HG02588 (cell line): ENCODE measurements at regions not wholly inside any gene's neighbourhood (a gene's known extent, or its start where the extent isn't known, plus 50 kb on each side); places are given as distances from the start of the nearest gene placed in this dataset.

Source experiments
- ATAC-seq: cut with Tn5 transposase; IDR thresholded peaks from one replicate; pipeline ENCODE4 v1.9.1; 2021; ENCODE audit warnings: mild to moderate bottlenecking, moderate library complexity; ENCODE audit not compliant: unreplicated experiment

GRCh38 chr2:16303761-16304160 is 361.9 kb downstream of the CYRIA start:
- ATAC-seq: no peak

GRCh38 chr2:16303273-16303577 is 362.4 kb downstream of the CYRIA start:
- ATAC-seq: no peak

- no peak for ATAC-seq
Measured at GRCh38 chr2:16302431-16303272, 362.3 kb downstream of the MYCN start.

- ATAC-seq: no peak
Measured at GRCh38 chr2:16301961-16302360, 361.6 kb downstream of the MYCN start.

GRCh38 chr2:16298866-16299265 is 358.5 kb downstream of the MYCN start:
- no peak for ATAC-seq

GRCh38 chr2:16296331-16297250 is 356.2 kb downstream of the MYCN start:
- ATAC-seq: no peak

GRCh38 chr2:16296038-16296290 is 355.6 kb downstream of the MYCN start:
- ATAC-seq: no peak

GRCh38 chr2:16294791-16295190 is 354.4 kb downstream of the MYCN start:
- no peak for ATAC-seq

DNA sequence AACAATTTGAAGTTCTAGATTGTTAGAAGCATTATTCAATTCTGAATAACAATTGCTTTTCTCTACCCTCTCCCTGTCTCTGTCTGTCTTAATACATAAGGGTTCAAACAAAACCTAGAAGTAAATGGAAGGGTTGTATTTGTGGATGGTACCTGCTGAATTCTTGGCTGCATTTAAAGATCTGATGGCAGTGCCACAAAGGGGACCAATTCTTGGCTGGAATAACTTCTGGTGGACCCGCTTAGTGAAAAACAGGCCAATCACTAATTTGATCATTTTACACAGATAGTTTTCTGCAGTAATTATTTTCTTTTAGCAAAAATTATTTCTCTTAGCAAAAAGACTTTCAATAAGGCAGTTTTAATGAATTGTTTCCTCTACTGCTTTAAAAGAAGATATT is 353.5 kb downstream of the MYCN start:
- ATAC-seq: no peak

- ATAC-seq: no peak
Measured at GRCh38 chr2:16293398-16293797, 353.0 kb downstream of the MYCN start.

DNA sequence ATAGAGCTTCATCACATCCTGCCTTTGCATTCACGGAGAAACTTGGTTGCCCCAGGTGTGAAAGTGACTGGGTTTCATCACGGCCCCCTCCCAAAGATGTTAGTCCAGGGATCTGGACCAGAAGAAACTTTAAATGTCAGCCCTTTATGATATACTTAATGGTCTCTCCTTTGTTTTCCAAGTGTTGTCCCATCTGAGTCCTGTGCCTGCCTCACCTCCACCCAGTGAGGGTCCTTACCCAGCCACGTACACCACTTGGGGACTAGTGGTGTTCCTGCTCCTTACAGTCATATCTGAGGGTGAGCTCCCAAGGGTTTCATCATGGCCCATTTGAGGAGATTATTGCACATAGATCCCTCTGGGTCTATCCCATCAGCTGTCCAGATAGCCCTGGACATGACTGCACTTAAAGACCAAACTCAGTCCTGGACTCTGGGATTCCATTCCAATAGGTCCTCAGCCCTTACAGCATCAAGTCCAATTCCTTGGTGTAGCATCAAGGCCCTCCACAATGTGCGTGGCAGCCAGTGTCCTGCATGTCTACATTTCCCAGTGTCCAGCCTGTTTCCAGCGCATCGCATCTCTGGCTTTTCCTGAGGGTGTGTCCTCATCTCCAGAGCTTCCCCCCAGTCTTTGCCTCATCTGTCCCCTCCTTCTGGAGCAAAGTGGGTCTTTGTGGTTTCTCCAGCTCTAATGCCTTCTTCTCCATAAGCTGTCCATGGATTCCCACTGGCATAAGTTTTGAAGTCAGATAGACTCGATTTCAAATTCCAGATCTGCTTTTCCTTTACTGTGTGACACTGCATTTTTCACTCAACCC is 351.6 kb downstream of the MYCN start:
- no peak for ATAC-seq

DNA sequence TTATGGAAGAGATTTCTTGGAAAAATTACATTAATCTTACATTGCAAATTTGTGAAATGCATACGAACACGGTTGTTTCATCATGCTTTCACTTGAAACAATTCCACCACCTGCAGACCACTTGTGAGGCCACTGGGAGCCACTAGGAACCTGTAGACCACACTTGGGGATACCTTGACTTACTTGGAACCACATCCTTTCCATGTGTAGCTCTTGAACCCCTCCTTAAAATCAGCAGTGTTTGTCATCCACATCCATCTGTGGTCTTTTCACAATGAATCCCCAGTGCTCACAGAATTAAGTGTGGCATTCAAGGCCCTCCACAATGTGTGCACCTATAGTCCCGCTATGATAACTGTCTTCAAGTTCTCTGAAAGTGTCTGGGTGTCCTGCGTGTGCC is 350.9 kb downstream of the MYCN start:
- no peak for ATAC-seq

DNA sequence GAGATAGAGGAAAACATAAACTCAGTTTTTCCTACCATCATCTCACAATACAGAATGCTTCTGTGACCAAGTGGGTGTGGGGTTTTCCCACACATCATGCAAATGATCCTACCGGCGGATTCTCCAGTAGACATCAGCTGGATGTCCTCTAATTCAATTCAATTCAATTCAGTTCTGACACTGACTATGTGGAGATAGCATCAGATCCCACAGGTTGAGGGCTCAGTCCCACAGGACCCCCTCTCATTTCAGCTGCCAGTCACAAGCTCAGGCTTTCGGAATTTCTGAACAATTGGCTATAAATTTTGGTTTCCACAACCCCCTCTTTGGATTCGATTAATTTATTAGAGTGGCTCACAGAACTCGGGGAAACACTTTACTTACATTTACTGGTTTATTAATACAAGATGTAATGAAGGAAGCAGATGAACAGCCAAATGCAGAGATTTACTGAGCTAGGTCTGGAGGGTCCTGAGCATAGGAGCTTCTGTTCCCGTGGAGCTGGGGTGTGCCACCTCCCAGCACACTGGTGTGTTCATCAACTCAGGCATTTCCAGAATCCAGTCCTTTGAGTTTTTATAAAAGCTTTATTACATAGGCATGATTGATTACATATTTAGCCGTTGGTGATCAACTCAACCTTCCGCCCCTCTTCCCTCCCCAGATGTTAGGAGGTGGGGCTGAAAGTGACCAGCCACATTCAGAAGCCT is 350.1 kb downstream of the MYCN start:
- ATAC-seq: no peak

DNA sequence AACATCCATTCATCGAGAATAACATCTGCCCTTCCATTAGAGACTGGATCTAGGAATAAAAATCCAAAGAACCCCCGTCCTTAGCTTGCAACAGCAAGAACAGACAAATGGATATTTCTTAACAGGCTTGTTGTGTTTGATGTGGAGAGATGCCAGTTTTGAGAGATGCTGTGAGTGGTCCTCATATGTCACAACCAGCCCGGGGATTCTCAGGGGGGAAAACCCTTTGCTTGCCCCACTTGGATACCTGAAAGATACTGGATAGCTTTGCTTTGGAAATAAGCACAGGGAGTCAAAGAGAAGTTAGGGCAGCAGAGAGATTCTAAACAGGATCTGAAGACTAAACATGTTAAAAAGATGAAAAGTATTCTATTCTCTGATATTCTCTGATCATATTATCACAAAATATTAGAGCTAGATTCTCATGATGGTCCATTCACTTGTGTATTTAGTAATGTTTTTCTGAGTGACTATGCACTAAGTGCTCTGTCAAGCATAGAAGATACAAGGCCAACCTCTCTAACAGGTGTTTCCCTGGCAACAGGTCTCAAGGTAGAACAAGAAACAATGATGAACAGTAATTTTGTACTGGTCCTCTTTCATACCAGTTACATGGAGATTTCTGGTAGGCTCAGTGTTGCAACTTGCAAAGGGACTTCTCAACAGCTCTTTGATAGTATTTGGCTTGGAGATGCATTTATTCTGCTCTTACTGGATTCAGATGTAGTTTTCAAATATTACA is 348.2 kb downstream of the MYCN start:
- no peak for ATAC-seq

DNA sequence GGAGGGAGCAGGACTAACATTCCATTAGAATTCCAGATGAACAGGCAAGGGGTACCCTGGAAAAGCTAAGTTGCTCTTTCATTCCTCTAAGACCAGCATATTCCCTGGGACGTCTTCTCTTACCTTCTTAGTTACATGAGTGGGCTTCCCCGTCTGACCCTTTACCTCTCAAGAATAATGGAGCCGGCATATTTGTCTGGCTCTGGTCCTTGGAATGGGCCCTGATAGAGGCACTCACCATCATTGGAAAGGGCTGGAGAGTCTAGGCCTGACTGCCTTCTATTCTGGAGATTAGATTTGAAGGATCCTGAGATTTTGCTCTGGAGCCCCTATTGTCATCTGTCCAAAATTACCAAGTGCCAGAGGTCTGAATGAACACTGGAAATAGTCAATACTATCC is 347.5 kb downstream of the MYCN start:
- no peak for ATAC-seq

- no peak for ATAC-seq
Measured at GRCh38 chr2:16287281-16287680, 346.9 kb downstream of the MYCN start.

DNA sequence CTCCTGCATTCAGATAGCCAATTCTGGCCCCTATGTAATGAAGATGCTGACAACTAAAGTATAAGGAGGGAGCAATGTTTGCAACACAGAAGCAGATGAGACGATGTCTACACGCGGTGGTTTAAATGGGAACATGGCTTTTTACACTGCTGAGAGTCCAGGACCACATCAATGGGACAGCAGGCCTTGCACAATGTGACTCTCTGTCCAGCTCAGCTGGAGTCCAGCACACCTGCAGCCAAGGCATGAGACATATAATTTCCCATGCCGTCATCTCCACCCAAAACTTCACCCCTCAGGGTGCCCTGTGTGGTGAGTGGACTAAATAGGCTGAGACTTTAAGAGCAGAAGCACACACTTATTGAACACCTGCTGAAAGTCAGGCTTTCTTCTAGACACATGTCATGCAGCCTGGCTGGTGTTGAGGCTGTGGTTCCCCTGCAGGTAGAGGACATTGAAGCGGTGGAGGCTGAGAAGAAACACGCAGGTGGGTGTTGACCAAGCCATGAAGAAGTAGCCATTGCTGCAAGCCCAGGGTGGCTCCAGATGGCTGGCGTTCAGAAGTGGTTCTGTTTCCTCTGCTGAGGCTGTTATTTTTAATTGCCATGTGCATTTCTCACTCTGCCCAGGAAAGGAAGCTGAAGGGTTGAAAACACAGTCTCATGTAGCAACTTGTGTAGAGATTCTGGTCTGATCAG is 345.6 kb downstream of the MYCN start:
- ATAC-seq: no peak

- no peak for ATAC-seq
Measured at GRCh38 chr2:16284941-16285625, 344.7 kb downstream of the MYCN start.
